GM13976 (cell line): ENCODE measurements at regions not wholly inside any gene's neighbourhood (a gene's known extent, or its start where the extent isn't known, plus 50 kb on each side); places are given as distances from the start of the nearest gene placed in this dataset.

Experiments used
- DNase-seq: peaks from one replicate; pipeline ENCODE4 v3.0.0; 2012; ENCODE audit warnings: low spot score
- in situ Hi-C: fragments of 300-500 bp; cut with MboI; formaldehyde crosslinking; loops from one replicate; pipeline ENCODE4 v1.12.0; 2022; ENCODE audit warnings: low sequenced_read_pairs, mixed read lengths, inconsistent platforms; ENCODE audit not compliant: unreplicated experiment
- TF ChIP-seq, protein P1 (sequence below): IDR thresholded peaks from 2 replicates; pipeline ENCODE4 v1.5.1; 2012; ENCODE audit warnings: borderline replicate concordance, mild to moderate bottlenecking; ENCODE audit not compliant: insufficient read depth; ENCODE audit errors: extremely low read depth, missing control alignments, control extremely low read depth

GRCh38 chr22:48587236-48587865, 1240.3 kb downstream of the BRD1 start:
- DNase-seq = no peak
- TF ChIP-seq, protein P1, sequence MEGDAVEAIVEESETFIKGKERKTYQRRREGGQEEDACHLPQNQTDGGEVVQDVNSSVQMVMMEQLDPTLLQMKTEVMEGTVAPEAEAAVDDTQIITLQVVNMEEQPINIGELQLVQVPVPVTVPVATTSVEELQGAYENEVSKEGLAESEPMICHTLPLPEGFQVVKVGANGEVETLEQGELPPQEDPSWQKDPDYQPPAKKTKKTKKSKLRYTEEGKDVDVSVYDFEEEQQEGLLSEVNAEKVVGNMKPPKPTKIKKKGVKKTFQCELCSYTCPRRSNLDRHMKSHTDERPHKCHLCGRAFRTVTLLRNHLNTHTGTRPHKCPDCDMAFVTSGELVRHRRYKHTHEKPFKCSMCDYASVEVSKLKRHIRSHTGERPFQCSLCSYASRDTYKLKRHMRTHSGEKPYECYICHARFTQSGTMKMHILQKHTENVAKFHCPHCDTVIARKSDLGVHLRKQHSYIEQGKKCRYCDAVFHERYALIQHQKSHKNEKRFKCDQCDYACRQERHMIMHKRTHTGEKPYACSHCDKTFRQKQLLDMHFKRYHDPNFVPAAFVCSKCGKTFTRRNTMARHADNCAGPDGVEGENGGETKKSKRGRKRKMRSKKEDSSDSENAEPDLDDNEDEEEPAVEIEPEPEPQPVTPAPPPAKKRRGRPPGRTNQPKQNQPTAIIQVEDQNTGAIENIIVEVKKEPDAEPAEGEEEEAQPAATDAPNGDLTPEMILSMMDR = no peak
- in situ Hi-C loops = no loop called here

GRCh38 chr22:48586799-48587185, 1240.9 kb downstream of the BRD1 start:
- DNase-seq = no peak
- in situ Hi-C loops = no loop called here
- TF ChIP-seq, protein P1 = no peak

- in situ Hi-C loops = no loop called here
- TF ChIP-seq, protein P1 = no peak
- no peak for DNase-seq
Observed at GRCh38 chr22:48585916-48586798, 1241.5 kb downstream of the BRD1 start.

- TF ChIP-seq, protein P1 = no peak
- in situ Hi-C loops = no loop called here
- DNase-seq = no peak
Observed at GRCh38 chr22:48584170-48584569, 1243.5 kb downstream of the BRD1 start.

GRCh38 chr22:48581796-48582469, 1245.7 kb downstream of the BRD1 start:
- no peak for DNase-seq
- in situ Hi-C loops = no loop called here
- TF ChIP-seq, protein P1 = no peak

GRCh38 chr22:48581205-48581766, 1246.4 kb downstream of the BRD1 start:
- in situ Hi-C loops = no loop called here
- no peak for DNase-seq
- TF ChIP-seq, protein P1 = no peak
